NAMALWA (cell line): ENCODE measurements at regions not wholly inside any gene's neighbourhood (a gene's known extent, or its start where the extent isn't known, plus 50 kb on each side); places are given as distances from the start of the nearest gene placed in this dataset.
"Not testable (repeated sequence)": the region's sequence is repeated elsewhere in the genome, so short reads cannot be mapped to it uniquely, and the experiment has no call there.

Experiments used
- DNase-seq: peaks from one replicate; pipeline ENCODE4 v3.0.0-alpha.2; 2015; ENCODE audit warnings: low spot score

- no peak for DNase-seq
Measured at GRCh38 chr12:56872366-56872765, 61.8 kb downstream of the SDR9C7 start.

- no peak for DNase-seq
Measured at GRCh38 chr12:56867216-56867615, 67.0 kb downstream of the SDR9C7 start.

GRCh38 chr12:56866493-56866892, 67.7 kb downstream of the SDR9C7 start:
- DNase-seq: no peak

GRCh38 chr12:56864318-56864717, 69.9 kb downstream of the SDR9C7 start:
- no peak for DNase-seq

- no peak for DNase-seq
Measured at GRCh38 chr12:56863789-56864188, 70.4 kb downstream of the SDR9C7 start.

GRCh38 chr12:56862264-56862663, 71.9 kb downstream of the SDR9C7 start:
- no peak for DNase-seq

GRCh38 chr12:56853392-56853978, 80.7 kb downstream of the SDR9C7 start:
- not testable (repeated sequence) for DNase-seq

- no peak for DNase-seq
Measured at GRCh38 chr12:56851462-56851861, 82.7 kb downstream of the SDR9C7 start.

- DNase-seq: no peak
Measured at GRCh38 chr12:56840922-56841321, 77.8 kb downstream of the HSD17B6 start.

GRCh38 chr12:56839915-56840325, 76.8 kb downstream of the HSD17B6 start:
- peak; percentile 73 for DNase-seq

- no peak for DNase-seq
Measured at GRCh38 chr12:56839489-56839848, 76.3 kb downstream of the HSD17B6 start.

GRCh38 chr12:56838621-56839488, 75.7 kb downstream of the HSD17B6 start:
- no peak for DNase-seq
